MM.1S (cell line): ENCODE measurements at regions not wholly inside any gene's neighbourhood (a gene's known extent, or its start where the extent isn't known, plus 50 kb on each side); places are given as distances from the start of the nearest gene placed in this dataset.

ENCODE experiments used
- DNase-seq: peaks from one replicate; pipeline ENCODE4 v3.0.0-alpha.2; 2015
- H2AFZ ChIP-seq: fragments of 300-600 bp; sonication (generic); 2 replicates; pipeline ENCODE4 v1.6.0; 2016; ENCODE audit warnings: antibody characterized with exemption, low read length
- H3F3A ChIP-seq: fragments of 300-600 bp; sonication (generic); 2 replicates; pipeline ENCODE4 v1.6.1; 2016; ENCODE audit warnings: mild to moderate bottlenecking, antibody characterized with exemption, low read length, moderate library complexity, mixed read lengths; ENCODE audit not compliant: insufficient read depth
- H3K27ac ChIP-seq: fragments of 300-600 bp; sonication (generic); 2 replicates; pipeline ENCODE4 v1.5.1; 2016; ENCODE audit warnings: mild to moderate bottlenecking, low read length
- H3K27me3 ChIP-seq: fragments of 300-600 bp; sonication (generic); replicated peaks from 2 replicates; pipeline ENCODE4 v1.6.0; 2016; ENCODE audit warnings: low read length; ENCODE audit not compliant: insufficient read depth
- H3K36me3 ChIP-seq: fragments of 300-600 bp; sonication (generic); replicated peaks from 2 replicates; pipeline ENCODE4 v1.6.1; 2016; ENCODE audit warnings: mild to moderate bottlenecking, low read length, mixed read lengths; ENCODE audit not compliant: insufficient read depth
- H3K4me1 ChIP-seq: fragments of 300-600 bp; sonication (generic); 2 replicates; pipeline ENCODE4 v1.6.1; 2016; ENCODE audit warnings: low read length, mixed read lengths
- H3K4me2 ChIP-seq: fragments of 300-600 bp; sonication (generic); 2 replicates; pipeline ENCODE4 v1.6.0; 2016; ENCODE audit warnings: low read depth, low read length
- H3K4me3 ChIP-seq: fragments of 300-600 bp; sonication (generic); 2 replicates; pipeline ENCODE4 v1.5.1; 2016; ENCODE audit warnings: low read length, mixed read lengths
- H3K79me2 ChIP-seq: fragments of 300-600 bp; sonication (generic); 2 replicates; pipeline ENCODE4 v1.6.1; 2016; ENCODE audit warnings: mixed run types, low read length, mixed read lengths
- H3K9ac ChIP-seq: fragments of 300-600 bp; sonication (generic); 2 replicates; pipeline ENCODE4 v1.6.1; 2016; ENCODE audit warnings: low read length, mixed read lengths
- H3K9me2 ChIP-seq: fragments of 300-600 bp; sonication (generic); replicated peaks from 2 replicates; pipeline ENCODE4 v1.6.1; 2016; ENCODE audit warnings: mild to moderate bottlenecking, low read length, mixed read lengths; ENCODE audit not compliant: insufficient read depth
- H3K9me3 ChIP-seq: fragments of 300-600 bp; sonication (generic); replicated peaks from 2 replicates; pipeline ENCODE4 v1.6.1; 2016; ENCODE audit warnings: mild to moderate bottlenecking, low read length, mixed read lengths; ENCODE audit not compliant: insufficient read depth
- H4K20me1 ChIP-seq: fragments of 300-600 bp; sonication (generic); 2 replicates; pipeline ENCODE4 v1.6.1; 2016; ENCODE audit warnings: mild to moderate bottlenecking, low read length, moderate library complexity, mixed read lengths; ENCODE audit not compliant: insufficient read depth
- CTCF ChIP-seq: fragments of 300-600 bp; sonication (generic); IDR thresholded peaks from 2 replicates; pipeline ENCODE4 v1.5.1; 2016; ENCODE audit warnings: antibody characterized with exemption, low read length, mixed read lengths
- EZH2 ChIP-seq: fragments of 300-600 bp; sonication (generic); optimal IDR thresholded peaks from 2 replicates; pipeline ENCODE3; 2017; ENCODE audit warnings: low read depth, mild to moderate bottlenecking, antibody characterized with exemption, low read length, mixed read lengths
- EZH2phosphoT487 ChIP-seq: fragments of 300-600 bp; sonication (generic); IDR thresholded peaks from 2 replicates; pipeline ENCODE4 v1.6.1; 2018; ENCODE audit warnings: antibody characterized with exemption, low read length

DNA sequence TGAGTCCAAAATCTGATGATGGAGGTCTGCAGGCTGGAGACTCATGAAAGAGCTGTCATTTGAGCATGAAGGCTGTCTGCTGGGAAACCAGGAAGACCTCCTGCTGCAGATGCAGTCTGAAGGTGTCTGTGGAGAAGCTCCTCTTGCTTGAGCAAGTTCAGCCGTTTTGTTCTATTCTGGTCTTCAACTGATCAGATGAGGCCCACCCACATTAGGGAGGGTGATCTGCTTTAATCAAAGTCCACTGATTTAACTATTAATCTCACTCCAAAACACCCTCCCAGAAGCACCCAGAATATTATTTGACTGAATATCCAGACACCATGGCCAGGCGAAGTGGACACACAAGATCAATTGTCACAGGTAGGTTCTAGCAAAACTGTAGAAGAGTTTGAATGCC lies 116.5 kb downstream of the GATA3 start:
- Histone ChIP-seq H3K4me3 (no peak overlapping the region), H3K4me1 (no peaks in the 10 kb centered on the region), H2AFZ (no peak overlapping the region), H3K9me2 (no peaks in the 10 kb centered on the region), H3K9ac (no peak overlapping the region), H3K27ac (no peak overlapping the region), H3K9me3 (no peaks in the 10 kb centered on the region; the same call in 1 of the 2 replicates), H3K27me3 (no peaks in the 10 kb centered on the region), H3K4me2 (no peak overlapping the region), H3F3A (no peaks in the 10 kb centered on the region), H3K79me2 (no peaks in the 10 kb centered on the region), H3K36me3 (no peaks in the 10 kb centered on the region), H4K20me1 (no peaks in the 10 kb centered on the region)
- no peak for TF ChIP-seq EZH2
- DNase-seq: no peak

GRCh38 chr10:8172604-8173003 lies 118.1 kb downstream of the GATA3 start:
- Histone ChIP-seq H3K9ac (no peak overlapping the region), H3K79me2 (no peaks in the 10 kb centered on the region), H3K9me2 (no peaks in the 10 kb centered on the region), H4K20me1 (no peaks in the 10 kb centered on the region), H3K27ac (no peak overlapping the region), H3K36me3 (no peaks in the 10 kb centered on the region), H3K4me1 (no peaks in the 10 kb centered on the region), H3K4me2 (no peak overlapping the region), H3K9me3 (no peaks in the 10 kb centered on the region; the same call in 1 of the 2 replicates), H2AFZ (no peak overlapping the region), H3K4me3 (no peak overlapping the region), H3F3A (no peaks in the 10 kb centered on the region), H3K27me3 (no peaks in the 10 kb centered on the region)
- DNase-seq: no peak
- TF ChIP-seq EZH2phosphoT487 (no peak), EZH2 (no peak), CTCF (no peak)

DNA sequence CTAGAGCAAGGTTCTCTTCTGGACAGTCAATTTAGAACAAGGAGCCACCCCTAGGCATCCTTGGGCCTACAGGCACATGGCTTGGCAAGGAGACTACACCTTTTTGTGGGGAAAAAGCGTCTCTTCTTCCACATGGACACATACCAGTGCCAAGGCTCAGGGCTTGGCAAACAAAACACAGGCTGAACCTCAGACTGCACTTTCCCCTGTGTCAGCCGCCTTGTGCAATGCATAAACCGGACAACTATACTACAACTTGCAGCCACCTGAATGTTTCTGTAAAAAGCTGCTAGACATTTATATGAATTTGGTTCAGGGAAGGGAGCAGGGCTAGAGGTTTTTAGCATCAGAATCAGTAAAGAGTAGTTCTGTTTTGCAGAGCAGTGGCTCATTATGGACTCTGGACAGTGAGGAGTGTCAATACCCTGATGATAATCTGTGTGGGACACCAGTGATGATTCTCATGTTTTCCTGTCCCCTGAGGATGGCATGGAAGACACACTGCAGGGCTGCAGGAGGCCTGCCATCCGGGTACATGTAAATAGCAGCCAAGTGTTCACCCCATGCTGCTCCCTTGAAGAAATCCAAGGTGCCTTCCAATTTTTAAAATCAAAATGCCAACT lies 118.9 kb downstream of the GATA3 start:
- no peak overlapping the region for H3K4me2 ChIP-seq
- no peak overlapping the region for H3K27ac ChIP-seq
- H3K9me3 ChIP-seq: no peaks in the 10 kb centered on the region; the same call in 1 of the 2 replicates
- H3K79me2 ChIP-seq: no peaks in the 10 kb centered on the region
- H3K4me3 ChIP-seq: no peak overlapping the region
- TF ChIP-seq EZH2phosphoT487 (no peak), EZH2 (no peak), CTCF (no peak)
- H4K20me1 ChIP-seq: no peaks in the 10 kb centered on the region
- H3K9me2 ChIP-seq: no peaks in the 10 kb centered on the region
- H3K9ac ChIP-seq: no peak overlapping the region
- H3K36me3 ChIP-seq: no peaks in the 10 kb centered on the region
- no peaks in the 10 kb centered on the region for H3K27me3 ChIP-seq
- no peaks in the 10 kb centered on the region for H3F3A ChIP-seq
- H2AFZ ChIP-seq: no peak overlapping the region
- DNase-seq: no peak
- H3K4me1 ChIP-seq: no peaks in the 10 kb centered on the region

DNA sequence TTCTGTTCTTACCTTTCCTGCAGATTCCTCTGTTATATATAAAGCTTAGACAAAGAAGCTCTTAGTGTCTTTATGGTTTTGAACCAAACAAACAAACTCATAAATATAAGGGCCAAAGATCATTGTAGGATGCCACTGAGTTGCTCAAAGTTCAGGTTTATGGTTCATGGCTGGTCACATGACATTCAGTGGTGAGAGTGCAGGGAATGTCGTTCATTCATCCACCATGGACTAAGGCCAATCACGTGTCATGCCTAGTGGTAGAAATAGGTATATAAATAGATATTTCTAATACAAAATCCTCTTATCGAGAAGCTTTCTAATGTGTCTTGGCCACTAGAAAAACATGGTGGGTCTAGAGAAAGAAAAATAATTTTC lies 119.4 kb downstream of the GATA3 start:
- Histone ChIP-seq H3K4me3 (no peak overlapping the region), H3F3A (no peaks in the 10 kb centered on the region), H3K79me2 (no peaks in the 10 kb centered on the region), H3K4me1 (no peaks in the 10 kb centered on the region), H3K9me3 (no peaks in the 10 kb centered on the region; the same call in 1 of the 2 replicates), H3K9ac (no peak overlapping the region), H3K36me3 (no peaks in the 10 kb centered on the region), H2AFZ (no peak overlapping the region), H4K20me1 (no peaks in the 10 kb centered on the region), H3K27ac (no peak overlapping the region), H3K27me3 (no peaks in the 10 kb centered on the region), H3K9me2 (no peaks in the 10 kb centered on the region), H3K4me2 (no peak overlapping the region)
- TF ChIP-seq CTCF: no peak
- no peak for TF ChIP-seq EZH2phosphoT487
- TF ChIP-seq EZH2: no peak
- no peak for DNase-seq
